ENCODE measurements at regions not wholly inside any gene's neighbourhood (a gene's known extent, or its start where the extent isn't known, plus 50 kb on each side); places are given as distances from the start of the nearest gene placed in this dataset.

DNA sequence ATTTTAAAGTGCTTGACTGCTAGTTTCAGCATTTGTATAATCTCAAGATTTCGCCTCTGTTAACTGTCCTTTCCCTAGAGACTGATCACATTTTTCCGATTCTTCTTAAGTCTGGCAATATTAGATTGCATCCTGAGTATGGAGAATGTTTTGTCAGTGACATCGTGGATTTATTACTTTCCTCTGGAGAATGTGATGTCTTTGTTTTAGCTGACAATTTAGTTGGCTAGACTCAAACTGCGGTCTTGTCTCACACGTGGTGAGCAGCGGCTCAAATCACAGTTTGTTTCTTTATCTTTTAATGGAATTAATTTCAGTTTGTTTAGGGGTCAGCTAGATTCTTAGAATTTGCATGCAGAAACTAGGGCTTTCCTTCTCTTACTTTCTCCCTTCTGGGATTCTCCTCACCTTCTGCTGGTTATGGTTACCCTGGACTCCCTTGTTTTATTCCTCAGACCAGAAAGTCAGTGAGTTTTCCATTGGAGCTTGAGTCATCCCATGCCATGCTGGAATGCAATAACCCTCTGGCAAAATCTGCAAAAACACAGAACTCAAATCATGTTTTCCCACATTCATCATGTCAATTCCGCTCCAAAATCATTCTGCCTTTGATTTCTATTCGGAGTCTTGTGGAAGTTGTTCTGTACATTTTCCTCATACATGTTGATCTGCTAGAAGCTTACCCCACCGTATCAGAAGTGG lies 327.2 kb upstream of the TRIB2 start:
- TF ChIP-seq, protein P1, sequence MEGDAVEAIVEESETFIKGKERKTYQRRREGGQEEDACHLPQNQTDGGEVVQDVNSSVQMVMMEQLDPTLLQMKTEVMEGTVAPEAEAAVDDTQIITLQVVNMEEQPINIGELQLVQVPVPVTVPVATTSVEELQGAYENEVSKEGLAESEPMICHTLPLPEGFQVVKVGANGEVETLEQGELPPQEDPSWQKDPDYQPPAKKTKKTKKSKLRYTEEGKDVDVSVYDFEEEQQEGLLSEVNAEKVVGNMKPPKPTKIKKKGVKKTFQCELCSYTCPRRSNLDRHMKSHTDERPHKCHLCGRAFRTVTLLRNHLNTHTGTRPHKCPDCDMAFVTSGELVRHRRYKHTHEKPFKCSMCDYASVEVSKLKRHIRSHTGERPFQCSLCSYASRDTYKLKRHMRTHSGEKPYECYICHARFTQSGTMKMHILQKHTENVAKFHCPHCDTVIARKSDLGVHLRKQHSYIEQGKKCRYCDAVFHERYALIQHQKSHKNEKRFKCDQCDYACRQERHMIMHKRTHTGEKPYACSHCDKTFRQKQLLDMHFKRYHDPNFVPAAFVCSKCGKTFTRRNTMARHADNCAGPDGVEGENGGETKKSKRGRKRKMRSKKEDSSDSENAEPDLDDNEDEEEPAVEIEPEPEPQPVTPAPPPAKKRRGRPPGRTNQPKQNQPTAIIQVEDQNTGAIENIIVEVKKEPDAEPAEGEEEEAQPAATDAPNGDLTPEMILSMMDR (IDR thresholded peaks at IDR 0.05), result no peak
- no peak for TF ChIP-seq EP300 (IDR thresholded peaks at IDR 0.05)

All from tibial nerve (tissue), 4 donors.